Liver (tissue), 3 donors: ENCODE measurements at regions not wholly inside any gene's neighbourhood (a gene's known extent, or its start where the extent isn't known, plus 50 kb on each side); places are given as distances from the start of the nearest gene placed in this dataset.

Experiments
- ATF3 ChIP-seq: IDR thresholded peaks from 2 replicates; pipeline ENCODE4 v1.6.1; 2016; ENCODE audit warnings: antibody characterized with exemption
- EGR1 ChIP-seq, 2 donors: IDR thresholded peaks; 2 replicates each; pipeline ENCODE4 v1.6.1; 2016 to 2018; ENCODE audit warnings: antibody characterized with exemption in 2 of 2, low read depth in 2 of 2
- FOXA1 ChIP-seq: IDR thresholded peaks from 2 replicates; pipeline ENCODE4 v1.6.1; 2016; ENCODE audit warnings: antibody characterized with exemption
- HNF4G ChIP-seq: IDR thresholded peaks from 2 replicates; pipeline ENCODE4 v1.6.1; 2016; ENCODE audit warnings: antibody characterized with exemption
- JUND ChIP-seq, 2 donors: IDR thresholded peaks; 2 replicates each; pipeline ENCODE4 v1.6.1; 2016; ENCODE audit warnings: antibody characterized with exemption in 2 of 2
- RAD21 ChIP-seq, 2 donors: IDR thresholded peaks; 2 replicates each; pipeline ENCODE4 v1.6.1; 2016; ENCODE audit warnings: antibody characterized with exemption in 2 of 2, mild to moderate bottlenecking in 2 of 2
- SP1 ChIP-seq: IDR thresholded peaks from 2 replicates; pipeline ENCODE4 v1.6.1; 2018; ENCODE audit warnings: antibody characterized with exemption, mild to moderate bottlenecking
- TAF1 ChIP-seq: conservative IDR thresholded peaks from 2 replicates; pipeline ENCODE4 v1.6.1; 2016; ENCODE audit warnings: antibody characterized with exemption, mild to moderate bottlenecking
- YY1 ChIP-seq: IDR thresholded peaks from 2 replicates; pipeline ENCODE4 v1.6.1; 2016; ENCODE audit warnings: antibody characterized with exemption, mild to moderate bottlenecking
- ZBTB33 ChIP-seq: IDR thresholded peaks from 2 replicates; pipeline ENCODE4 v1.6.1; 2016; ENCODE audit warnings: antibody characterized with exemption
- TF ChIP-seq, protein P1 (sequence below): fragments of 150-350 bp; IDR thresholded peaks from 2 replicates; pipeline ENCODE4 v1.5.1; 2017; ENCODE audit warnings: improper control_type of control experiment, low read depth, low read length; ENCODE audit not compliant: missing input control
- donor health status: healthy.
- donor health status: healthy.

GRCh38 chr14:101029668-101030290 is 126.3 kb upstream of the RTL1 start:
- TF ChIP-seq, protein P1, sequence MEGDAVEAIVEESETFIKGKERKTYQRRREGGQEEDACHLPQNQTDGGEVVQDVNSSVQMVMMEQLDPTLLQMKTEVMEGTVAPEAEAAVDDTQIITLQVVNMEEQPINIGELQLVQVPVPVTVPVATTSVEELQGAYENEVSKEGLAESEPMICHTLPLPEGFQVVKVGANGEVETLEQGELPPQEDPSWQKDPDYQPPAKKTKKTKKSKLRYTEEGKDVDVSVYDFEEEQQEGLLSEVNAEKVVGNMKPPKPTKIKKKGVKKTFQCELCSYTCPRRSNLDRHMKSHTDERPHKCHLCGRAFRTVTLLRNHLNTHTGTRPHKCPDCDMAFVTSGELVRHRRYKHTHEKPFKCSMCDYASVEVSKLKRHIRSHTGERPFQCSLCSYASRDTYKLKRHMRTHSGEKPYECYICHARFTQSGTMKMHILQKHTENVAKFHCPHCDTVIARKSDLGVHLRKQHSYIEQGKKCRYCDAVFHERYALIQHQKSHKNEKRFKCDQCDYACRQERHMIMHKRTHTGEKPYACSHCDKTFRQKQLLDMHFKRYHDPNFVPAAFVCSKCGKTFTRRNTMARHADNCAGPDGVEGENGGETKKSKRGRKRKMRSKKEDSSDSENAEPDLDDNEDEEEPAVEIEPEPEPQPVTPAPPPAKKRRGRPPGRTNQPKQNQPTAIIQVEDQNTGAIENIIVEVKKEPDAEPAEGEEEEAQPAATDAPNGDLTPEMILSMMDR = no peak
- TF ChIP-seq TAF1 (no peak), FOXA1 (no peak), ZBTB33 (no peak), HNF4G (no peak), EGR1 (IDR thresholded peaks at IDR 0.05; ENCODE audit: low read depth in 2 of 2) (no peak), ATF3 (no peak), RAD21 (IDR thresholded peaks at IDR 0.05) (no peak), JUND (IDR thresholded peaks at IDR 0.05) (no peak), YY1 (no peak), SP1 (no peak)
